ENCODE measurements at regions not wholly inside any gene's neighbourhood (a gene's known extent, or its start where the extent isn't known, plus 50 kb on each side); places are given as distances from the start of the nearest gene placed in this dataset.

GRCh38 chr6:141467881-141468280 lies 664.8 kb upstream of the GJE1 start:
- TF ChIP-seq CTCF (IDR thresholded peaks at IDR 0.05; ENCODE audit: low read length) (no peak), EZH2 (IDR thresholded peaks at IDR 0.05; ENCODE audit: borderline replicate concordance, low read length) (no peak)
